ENCODE measurements at regions not wholly inside any gene's neighbourhood (a gene's known extent, or its start where the extent isn't known, plus 50 kb on each side); places are given as distances from the start of the nearest gene placed in this dataset.

DNA sequence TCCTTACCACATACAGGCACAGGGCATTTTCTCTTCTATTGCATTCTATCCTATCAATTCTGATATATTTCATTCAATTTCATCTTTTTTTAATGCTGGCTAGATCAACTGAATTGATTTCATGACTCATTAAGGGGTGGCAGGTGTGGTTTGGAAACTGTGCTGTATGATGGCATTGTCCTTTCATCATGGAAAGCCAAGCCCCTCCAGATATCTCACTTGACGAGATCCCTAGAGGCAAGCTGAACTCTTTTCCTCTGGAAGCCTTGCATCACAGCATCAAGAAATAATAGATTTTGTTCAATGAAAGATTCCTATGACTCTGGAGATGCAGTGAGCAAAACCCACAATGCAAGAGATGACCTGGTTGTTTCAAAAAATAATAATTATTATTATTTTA, 401.2 kb downstream of the PREX1 start:
- no peak overlapping the region for H3K4me3 ChIP-seq (replicated peaks; ENCODE audit: low read depth, low read length)
- TF ChIP-seq, protein P1, sequence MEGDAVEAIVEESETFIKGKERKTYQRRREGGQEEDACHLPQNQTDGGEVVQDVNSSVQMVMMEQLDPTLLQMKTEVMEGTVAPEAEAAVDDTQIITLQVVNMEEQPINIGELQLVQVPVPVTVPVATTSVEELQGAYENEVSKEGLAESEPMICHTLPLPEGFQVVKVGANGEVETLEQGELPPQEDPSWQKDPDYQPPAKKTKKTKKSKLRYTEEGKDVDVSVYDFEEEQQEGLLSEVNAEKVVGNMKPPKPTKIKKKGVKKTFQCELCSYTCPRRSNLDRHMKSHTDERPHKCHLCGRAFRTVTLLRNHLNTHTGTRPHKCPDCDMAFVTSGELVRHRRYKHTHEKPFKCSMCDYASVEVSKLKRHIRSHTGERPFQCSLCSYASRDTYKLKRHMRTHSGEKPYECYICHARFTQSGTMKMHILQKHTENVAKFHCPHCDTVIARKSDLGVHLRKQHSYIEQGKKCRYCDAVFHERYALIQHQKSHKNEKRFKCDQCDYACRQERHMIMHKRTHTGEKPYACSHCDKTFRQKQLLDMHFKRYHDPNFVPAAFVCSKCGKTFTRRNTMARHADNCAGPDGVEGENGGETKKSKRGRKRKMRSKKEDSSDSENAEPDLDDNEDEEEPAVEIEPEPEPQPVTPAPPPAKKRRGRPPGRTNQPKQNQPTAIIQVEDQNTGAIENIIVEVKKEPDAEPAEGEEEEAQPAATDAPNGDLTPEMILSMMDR (IDR thresholded peaks at IDR 0.05; ENCODE audit: low read length, missing control alignments), result no peak
- DNase-seq (ENCODE audit: low read depth), result no peak

DNA sequence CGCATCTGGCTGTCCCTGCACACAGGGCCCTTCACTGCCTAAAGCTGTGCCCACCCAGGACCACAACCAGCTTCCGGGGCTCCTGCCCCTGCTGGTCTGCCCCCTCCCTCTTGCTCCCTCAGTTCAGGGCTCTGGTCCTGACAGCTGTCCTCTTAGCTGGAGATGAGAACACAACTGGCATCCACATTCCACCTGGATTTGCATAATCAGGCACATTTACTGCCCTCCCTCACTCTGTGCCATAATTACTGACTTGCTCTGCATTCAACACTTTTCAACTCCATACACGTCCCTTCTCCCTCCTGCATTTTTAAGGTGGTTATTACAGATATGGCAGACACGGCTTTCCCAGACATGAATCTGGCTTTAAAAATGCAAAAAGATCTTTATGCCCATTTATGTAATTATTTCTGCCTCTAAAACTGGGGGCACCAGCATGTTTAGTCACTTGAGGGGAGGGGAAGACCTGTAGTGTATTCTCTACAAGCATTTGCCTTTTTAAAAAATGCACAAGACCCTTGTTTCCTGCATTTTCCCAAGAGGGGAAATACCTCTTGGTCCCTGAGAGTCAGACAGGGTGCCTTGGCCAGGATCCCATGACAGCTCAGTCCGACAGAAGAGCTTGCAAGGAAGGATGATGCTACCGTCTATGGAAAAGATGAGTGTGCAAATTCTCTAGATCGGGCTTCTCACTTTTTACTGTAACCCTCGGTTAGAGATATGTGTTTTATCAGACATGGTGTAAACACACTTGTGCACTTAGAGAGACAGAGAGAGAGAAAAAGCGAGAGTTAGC, 401.8 kb downstream of the PREX1 start:
- DNase-seq (ENCODE audit: low read depth), result no peak
- TF ChIP-seq, protein P1 (IDR thresholded peaks at IDR 0.05; ENCODE audit: low read length, missing control alignments), result no peak
- no peak overlapping the region for H3K4me3 ChIP-seq (replicated peaks; ENCODE audit: low read depth, low read length)

DNA sequence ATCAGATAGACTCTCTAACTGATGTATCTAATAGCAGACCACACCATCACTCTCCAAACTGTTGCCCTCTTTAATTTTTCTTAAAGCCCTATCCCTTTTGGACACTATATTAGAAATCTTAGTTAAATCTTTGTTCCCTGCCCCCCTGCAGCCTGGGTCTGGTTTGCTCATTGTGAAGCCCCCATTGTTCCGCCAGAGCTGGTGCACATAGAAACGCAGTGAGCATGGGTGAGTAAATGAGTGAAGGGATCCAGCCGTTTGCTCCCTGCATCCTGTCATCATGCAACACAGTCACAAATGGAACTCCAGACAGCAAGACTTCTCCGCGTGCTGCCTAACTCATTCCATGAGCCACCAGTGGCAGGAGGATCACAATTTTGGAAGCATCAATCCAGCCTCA, 402.5 kb downstream of the PREX1 start:
- H3K4me3 ChIP-seq (replicated peaks; ENCODE audit: low read depth, low read length), result no peak overlapping the region
- TF ChIP-seq, protein P1 (IDR thresholded peaks at IDR 0.05; ENCODE audit: low read length, missing control alignments), result no peak
- DNase-seq (ENCODE audit: low read depth), result no peak

DNA sequence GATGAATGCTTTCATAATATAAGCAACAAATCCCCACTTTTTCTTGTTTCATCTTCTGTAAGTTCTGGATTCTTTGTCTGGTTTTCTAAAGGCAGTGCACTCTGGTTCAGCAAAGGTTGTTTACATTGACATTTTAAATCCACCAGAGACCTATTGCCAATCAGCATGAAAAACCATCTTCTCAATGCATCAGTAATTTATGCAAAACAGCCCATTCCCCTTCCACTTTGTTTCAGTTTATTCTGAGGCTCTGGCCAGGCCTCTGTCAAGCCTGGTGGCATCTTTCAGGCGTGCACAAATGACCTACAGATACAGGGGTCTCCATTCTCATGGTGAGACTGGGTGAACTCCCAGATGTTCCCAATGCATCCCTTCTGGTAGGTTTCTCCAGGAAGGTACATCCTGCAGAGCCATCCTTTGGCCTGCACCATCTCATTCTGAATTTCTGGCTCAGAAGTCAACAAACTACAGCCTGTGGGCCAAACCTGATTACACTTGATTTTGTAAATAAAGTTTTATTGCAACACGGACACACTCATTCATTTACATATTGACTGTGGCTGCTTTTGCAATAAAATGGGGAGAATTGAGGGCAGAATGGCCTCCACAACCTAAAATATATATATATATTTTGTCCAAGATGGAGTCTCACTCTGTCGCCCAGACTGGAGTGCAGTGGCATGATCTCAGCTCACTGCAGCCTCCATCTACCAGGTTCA, 405.4 kb downstream of the PREX1 start:
- DNase-seq (ENCODE audit: low read depth), result no peak
- TF ChIP-seq, protein P1 (IDR thresholded peaks at IDR 0.05; ENCODE audit: low read length, missing control alignments), result no peak
- H3K4me3 ChIP-seq (replicated peaks; ENCODE audit: low read depth, low read length), result no peak overlapping the region

DNA sequence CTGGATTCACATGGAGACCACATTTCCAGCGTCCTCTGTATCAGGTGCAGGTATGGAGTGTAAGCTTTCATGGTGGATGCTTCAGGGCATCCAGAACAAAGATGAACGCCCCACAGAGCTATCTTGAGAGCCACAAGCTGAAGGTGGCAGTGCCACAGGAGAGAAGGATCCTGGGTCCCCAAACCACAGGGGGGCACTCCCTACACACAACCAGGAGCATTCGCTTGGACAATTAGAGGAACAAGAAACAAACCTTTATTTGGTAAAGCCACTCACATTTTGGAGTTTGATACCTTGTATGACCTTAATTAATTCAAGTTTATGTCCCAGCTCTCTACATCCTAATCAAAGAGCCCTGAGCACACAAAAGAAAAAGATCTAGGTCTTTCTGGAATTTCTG, 406.3 kb downstream of the PREX1 start:
- DNase-seq (ENCODE audit: low read depth), result no peak
- TF ChIP-seq, protein P1 (IDR thresholded peaks at IDR 0.05; ENCODE audit: low read length, missing control alignments), result no peak
- no peak overlapping the region for H3K4me3 ChIP-seq (replicated peaks; ENCODE audit: low read depth, low read length)

DNA sequence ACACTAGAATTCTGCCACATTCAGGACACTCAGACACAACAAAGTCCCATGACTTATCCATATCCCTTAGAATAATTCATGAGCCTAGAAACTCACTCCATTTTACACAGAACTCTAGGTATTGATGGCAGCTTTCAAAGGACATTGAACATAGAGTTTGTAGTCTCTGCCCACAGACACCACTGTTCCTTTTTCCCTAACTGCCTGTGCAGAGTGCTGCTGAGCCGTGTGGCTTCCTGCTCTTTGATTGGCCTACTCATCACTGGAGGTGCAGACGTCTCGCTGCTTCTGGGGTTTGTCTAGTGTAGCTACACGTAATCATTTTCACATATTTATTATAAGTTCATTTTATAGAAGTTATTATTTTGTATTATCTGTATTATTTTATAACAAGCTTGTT, 407.6 kb downstream of the PREX1 start:
- H3K4me3 ChIP-seq (replicated peaks; ENCODE audit: low read depth, low read length), result no peak overlapping the region
- TF ChIP-seq, protein P1 (IDR thresholded peaks at IDR 0.05; ENCODE audit: low read length, missing control alignments), result no peak
- no peak for DNase-seq (ENCODE audit: low read depth)

Data from fibroblast of pulmonary artery (primary cell).